Hepatocyte (in vitro differentiated cells): ENCODE measurements at regions not wholly inside any gene's neighbourhood (a gene's known extent, or its start where the extent isn't known, plus 50 kb on each side); places are given as distances from the start of the nearest gene placed in this dataset.

Source experiments
- DNase-seq: peaks from one replicate; pipeline ENCODE4 v3.0.0-alpha.2; 2016; ENCODE audit warnings: low spot score
- H2AFZ ChIP-seq: fragments of 200-600 bp; sonication (generic); 2 replicates; pipeline ENCODE4 v1.6.0; 2016; ENCODE audit warnings: antibody characterized with exemption, mild to moderate bottlenecking
- H3K27ac ChIP-seq: fragments of 200-600 bp; sonication (generic); 2 replicates; pipeline ENCODE4 v1.5.1; 2016; ENCODE audit warnings: mild to moderate bottlenecking
- H3K27me3 ChIP-seq: fragments of 200-600 bp; sonication (generic); 2 replicates; pipeline ENCODE4 v1.6.1; 2016
- H3K36me3 ChIP-seq: fragments of 200-600 bp; sonication (generic); replicated peaks from 2 replicates; pipeline ENCODE4 v1.5.1; 2016; ENCODE audit warnings: low read depth; ENCODE audit not compliant: insufficient read depth
- H3K4me1 ChIP-seq: fragments of 200-600 bp; sonication (generic); 2 replicates; pipeline ENCODE4 v1.5.1; 2016; ENCODE audit warnings: mild to moderate bottlenecking, moderate library complexity; ENCODE audit not compliant: insufficient read depth
- H3K4me2 ChIP-seq: fragments of 200-600 bp; sonication (generic); 2 replicates; pipeline ENCODE4 v1.6.0; 2016
- H3K4me3 ChIP-seq: fragments of 200-600 bp; sonication (generic); 2 replicates; pipeline ENCODE4 v1.5.1; 2016; ENCODE audit warnings: mild to moderate bottlenecking
- H3K79me2 ChIP-seq: fragments of 200-600 bp; sonication (generic); 2 replicates; pipeline ENCODE4 v1.6.0; 2017; ENCODE audit warnings: mild to moderate bottlenecking
- H3K9me2 ChIP-seq: fragments of 200-600 bp; sonication (generic); replicated peaks from 2 replicates; pipeline ENCODE4 v1.6.0; 2017; ENCODE audit warnings: mild to moderate bottlenecking; ENCODE audit not compliant: insufficient read depth
- H3K9me3 ChIP-seq: fragments of 200-600 bp; sonication (generic); 2 replicates; pipeline ENCODE4 v1.5.1; 2016; ENCODE audit warnings: low read depth, mild to moderate bottlenecking
- H4K20me1 ChIP-seq: fragments of 200-600 bp; sonication (generic); 2 replicates; pipeline ENCODE4 v1.6.0; 2016; ENCODE audit warnings: mild to moderate bottlenecking; ENCODE audit not compliant: insufficient read depth, poor library complexity, severe bottlenecking
- EZH2 ChIP-seq: fragments of 200-600 bp; sonication (generic); IDR thresholded peaks from 2 replicates; pipeline ENCODE4 v1.6.1; 2016; ENCODE audit warnings: antibody characterized with exemption, mild to moderate bottlenecking, borderline replicate concordance
- EZH2phosphoT487 ChIP-seq: fragments of 200-600 bp; sonication (generic); IDR thresholded peaks from one replicate; pipeline ENCODE4 v1.6.1; 2018; ENCODE audit warnings: antibody characterized with exemption, mild to moderate bottlenecking, low read depth, moderate library complexity; ENCODE audit not compliant: unreplicated experiment, severe bottlenecking
- WGBS: methylation state at CpG from one replicate; pipeline ENCODE4 v1.1.6; 2016; ENCODE audit warnings: low lambda C conversion rate; ENCODE audit errors: missing lambda C conversion rate; 5-methylcytosine and 5-hydroxymethylcytosine counted together
- TF ChIP-seq, protein P1 (sequence below): fragments of 200-600 bp; sonication (generic); IDR thresholded peaks from 2 replicates; pipeline ENCODE4 v1.5.1; 2016; ENCODE audit warnings: antibody characterized with exemption, mild to moderate bottlenecking; ENCODE audit not compliant: poor library complexity

DNA sequence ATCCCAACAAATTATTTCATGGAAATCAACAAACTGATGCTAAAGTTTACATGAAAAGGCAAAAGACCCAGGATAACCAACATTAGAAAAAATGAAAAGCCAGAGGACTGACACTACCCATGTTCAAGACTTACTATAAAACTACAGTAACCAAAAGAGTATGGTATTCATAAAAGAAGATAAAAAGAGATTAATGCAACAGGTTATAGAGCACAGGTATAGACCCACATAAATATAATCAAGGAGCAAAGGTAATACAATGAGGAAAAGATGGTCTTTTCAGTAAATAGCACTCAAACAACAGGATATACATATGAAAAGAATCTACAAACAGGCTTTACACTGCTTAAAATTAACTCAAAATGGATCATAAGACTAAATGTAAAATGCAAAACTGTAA is 1342.7 kb downstream of the UQCRFS1 start:
- H3K4me2 ChIP-seq = no peak overlapping the region
- TF ChIP-seq EZH2phosphoT487 (no peak), EZH2 (no peak)
- TF ChIP-seq, protein P1, sequence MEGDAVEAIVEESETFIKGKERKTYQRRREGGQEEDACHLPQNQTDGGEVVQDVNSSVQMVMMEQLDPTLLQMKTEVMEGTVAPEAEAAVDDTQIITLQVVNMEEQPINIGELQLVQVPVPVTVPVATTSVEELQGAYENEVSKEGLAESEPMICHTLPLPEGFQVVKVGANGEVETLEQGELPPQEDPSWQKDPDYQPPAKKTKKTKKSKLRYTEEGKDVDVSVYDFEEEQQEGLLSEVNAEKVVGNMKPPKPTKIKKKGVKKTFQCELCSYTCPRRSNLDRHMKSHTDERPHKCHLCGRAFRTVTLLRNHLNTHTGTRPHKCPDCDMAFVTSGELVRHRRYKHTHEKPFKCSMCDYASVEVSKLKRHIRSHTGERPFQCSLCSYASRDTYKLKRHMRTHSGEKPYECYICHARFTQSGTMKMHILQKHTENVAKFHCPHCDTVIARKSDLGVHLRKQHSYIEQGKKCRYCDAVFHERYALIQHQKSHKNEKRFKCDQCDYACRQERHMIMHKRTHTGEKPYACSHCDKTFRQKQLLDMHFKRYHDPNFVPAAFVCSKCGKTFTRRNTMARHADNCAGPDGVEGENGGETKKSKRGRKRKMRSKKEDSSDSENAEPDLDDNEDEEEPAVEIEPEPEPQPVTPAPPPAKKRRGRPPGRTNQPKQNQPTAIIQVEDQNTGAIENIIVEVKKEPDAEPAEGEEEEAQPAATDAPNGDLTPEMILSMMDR = no peak

DNA sequence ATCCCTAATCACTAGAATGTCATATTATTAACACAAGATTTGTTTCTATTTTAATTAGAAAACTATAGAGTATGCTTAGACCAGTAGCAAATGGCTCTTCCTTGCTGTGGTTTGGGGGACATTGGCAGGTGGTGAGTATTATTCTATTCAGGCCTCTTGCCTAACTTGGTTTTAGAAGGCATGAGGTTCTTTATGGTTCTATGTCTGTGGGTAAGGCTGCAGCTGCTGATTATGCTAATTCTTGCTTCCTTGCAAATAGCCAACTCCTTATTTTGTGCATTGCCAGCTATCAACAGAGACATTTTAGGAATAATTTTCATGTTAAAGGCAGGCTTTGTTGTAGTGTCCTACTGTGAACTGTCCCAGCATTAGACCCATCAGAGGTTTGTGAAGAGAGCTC is 1344.9 kb downstream of the UQCRFS1 start:
- Histone ChIP-seq H2AFZ (no peak overlapping the region), H3K27me3 (no peaks in the 10 kb centered on the region), H3K4me2 (no peak overlapping the region), H3K9me3 (no peaks in the 10 kb centered on the region), H3K4me3 (no peak overlapping the region), H3K9me2 (no peaks in the 10 kb centered on the region), H4K20me1 (no peaks in the 10 kb centered on the region), H3K4me1 (no peaks in the 10 kb centered on the region), H3K36me3 (no peaks in the 10 kb centered on the region), H3K27ac (no peak overlapping the region), H3K79me2 (no peaks in the 10 kb centered on the region)
- DNase-seq = no peak
- TF ChIP-seq, protein P1 = no peak
- TF ChIP-seq EZH2 (no peak), EZH2phosphoT487 (no peak)

More for the DNA sequence above, 1342.7 kb downstream of the UQCRFS1 start:
- DNase-seq = no peak
- H3K79me2 ChIP-seq = no peaks in the 10 kb centered on the region
- no peaks in the 10 kb centered on the region for H4K20me1 ChIP-seq
- no peak overlapping the region for H3K4me3 ChIP-seq
- no peak overlapping the region for H3K27ac ChIP-seq
- no peaks in the 10 kb centered on the region for H3K9me3 ChIP-seq
- no peaks in the 10 kb centered on the region for H3K9me2 ChIP-seq
- H2AFZ ChIP-seq = no peak overlapping the region
- H3K27me3 ChIP-seq = no peaks in the 10 kb centered on the region
- no peaks in the 10 kb centered on the region for H3K36me3 ChIP-seq
- no peaks in the 10 kb centered on the region for H3K4me1 ChIP-seq

DNA sequence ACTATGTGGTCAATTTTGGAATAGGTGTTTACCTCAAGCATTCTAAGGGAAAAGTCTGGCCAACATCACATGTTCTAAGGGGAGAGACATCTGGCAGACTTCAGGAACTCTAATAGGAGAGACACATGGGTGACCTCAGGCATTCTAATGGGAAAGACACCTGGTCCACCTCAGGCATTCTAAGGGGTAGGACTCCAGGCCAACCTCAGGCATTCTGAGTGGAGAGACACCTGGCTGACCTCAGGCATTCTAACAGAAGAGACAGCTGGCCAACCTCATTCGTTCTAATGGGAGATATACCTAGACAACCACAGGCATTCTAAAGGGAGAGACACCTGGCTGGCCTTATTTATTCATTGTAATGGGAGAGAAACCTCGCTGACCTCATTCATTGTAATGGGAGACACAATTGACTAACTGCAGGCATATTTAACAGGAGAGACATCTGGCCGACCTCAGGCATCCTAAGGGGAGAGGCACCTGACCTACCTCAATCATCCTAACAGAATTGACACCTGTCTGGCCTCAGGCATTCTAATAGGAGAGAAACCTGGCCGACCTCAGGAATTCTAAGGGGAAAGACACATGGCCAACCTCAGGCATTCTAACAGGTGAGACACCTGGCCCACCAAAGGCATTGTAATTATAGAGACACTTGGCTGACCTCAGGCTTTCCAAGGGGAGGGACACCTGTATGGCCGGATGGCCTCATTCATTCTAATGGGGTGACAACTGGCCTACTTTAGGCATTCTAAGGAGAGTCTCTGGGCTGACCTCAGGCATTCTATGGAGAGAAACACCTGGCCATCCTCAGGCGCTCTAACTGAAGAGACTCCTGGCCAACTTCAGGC is 1346.8 kb downstream of the UQCRFS1 start:
- Histone ChIP-seq H3K36me3 (no peaks in the 10 kb centered on the region), H3K9me2 (no peaks in the 10 kb centered on the region), H3K4me3 (no peak overlapping the region), H3K4me1 (no peaks in the 10 kb centered on the region), H3K27ac (no peak overlapping the region), H3K9me3 (no peaks in the 10 kb centered on the region), H3K27me3 (no peaks in the 10 kb centered on the region), H2AFZ (no peak overlapping the region), H3K4me2 (no peak overlapping the region), H3K79me2 (no peaks in the 10 kb centered on the region), H4K20me1 (no peaks in the 10 kb centered on the region)
- 65% methylated on average over 6 of the region's 6 CpGs for WGBS
- TF ChIP-seq EZH2phosphoT487 (no peak), EZH2 (no peak)
- DNase-seq = no peak

DNA sequence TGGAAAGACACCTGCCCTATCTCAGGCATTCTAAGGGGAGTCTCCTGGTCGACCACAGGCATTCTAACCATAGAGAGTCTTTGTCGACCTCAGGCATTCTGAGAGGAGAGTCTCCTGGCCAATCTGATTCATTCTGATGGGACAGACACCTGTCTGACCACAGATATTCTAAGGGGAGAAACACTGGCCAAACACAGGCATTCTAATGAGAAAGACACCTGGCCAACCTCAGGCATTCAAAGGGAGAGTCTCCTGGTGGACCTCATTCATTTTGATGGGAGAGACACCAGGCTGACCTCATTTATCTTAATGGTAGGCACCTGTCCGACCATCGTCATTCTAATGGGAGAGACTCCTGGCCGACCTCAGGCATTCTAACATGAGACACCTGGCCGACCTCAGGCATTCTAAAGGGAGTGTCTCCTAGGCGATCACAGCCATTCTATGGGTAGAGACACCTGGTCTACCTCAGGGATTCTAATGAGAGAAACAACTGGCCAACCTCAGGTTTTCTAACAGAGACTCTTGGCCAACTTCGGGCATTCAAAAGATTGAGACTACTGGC is 1351.5 kb downstream of the UQCRFS1 start:
- Histone ChIP-seq H3K9me2 (no peaks in the 10 kb centered on the region), H3K4me1 (no peaks in the 10 kb centered on the region), H2AFZ (no peak overlapping the region), H3K36me3 (no peaks in the 10 kb centered on the region), H3K27me3 (no peaks in the 10 kb centered on the region), H3K4me3 (no peak overlapping the region), H3K4me2 (no peak overlapping the region), H3K27ac (no peak overlapping the region), H3K79me2 (no peaks in the 10 kb centered on the region), H4K20me1 (no peaks in the 10 kb centered on the region), H3K9me3 (no peaks in the 10 kb centered on the region)
- TF ChIP-seq, protein P1 = no peak
- TF ChIP-seq EZH2phosphoT487 (no peak), EZH2 (no peak)
- DNase-seq = no peak
- 71% methylated on average over 8 of the region's 8 CpGs for WGBS
